Activated CD4-positive, alpha-beta T cell treated with anti-CD3 and anti-CD28 coated beads, Interleukin-2, amount 10 ng/mL, durations not matched to agents 24 days and 14 days (primary cell): ENCODE measurements at regions not wholly inside any gene's neighbourhood (a gene's known extent, or its start where the extent isn't known, plus 50 kb on each side); places are given as distances from the start of the nearest gene placed in this dataset.
"Not testable (repeated sequence)": the region's sequence is repeated elsewhere in the genome, so short reads cannot be mapped to it uniquely, and the experiment has no call there.

Source experiments
- DNase-seq: peaks from one replicate; pipeline ENCODE4 v3.0.0; 2022
- H3K27ac Mint-ChIP-seq: one replicate; pipeline ENCODE4 v1.8.0; 2022; ENCODE audit warnings: mild to moderate bottlenecking, mixed read lengths
- H3K27me3 Mint-ChIP-seq: one replicate; pipeline ENCODE4 v1.8.0; 2022; ENCODE audit warnings: mixed read lengths
- H3K36me3 Mint-ChIP-seq: one replicate; pipeline ENCODE4 v1.8.0; 2022; ENCODE audit warnings: low read depth, mild to moderate bottlenecking, mixed read lengths
- H3K4me1 Mint-ChIP-seq: one replicate; pipeline ENCODE4 v1.8.0; 2021; ENCODE audit warnings: mixed read lengths
- H3K4me3 Mint-ChIP-seq: one replicate; pipeline ENCODE4 v1.8.0; 2022; ENCODE audit warnings: mild to moderate bottlenecking, moderate library complexity, mixed read lengths
- H3K9me3 Mint-ChIP-seq: one replicate; pipeline ENCODE4 v1.8.0; 2021; ENCODE audit warnings: mixed read lengths
- intact Hi-C: fragments of 100-400 bp; cut with micrococcal nuclease; formaldehyde crosslinking; loops from one replicate; pipeline ENCODE4 v1.15.1; 2023

GRCh38 chr20:48224533-48225050 lies 439.3 kb upstream of the SULF2 start:
- Mint-ChIP-seq H3K9me3 (no peaks in the 10 kb centered on the region), H3K27ac (no peak overlapping the region), H3K36me3 (no peaks in the 10 kb centered on the region), H3K27me3 (peaks cover 2% of the 10 kb centered on the region), H3K4me1 (no peaks in the 10 kb centered on the region), H3K4me3 (no peak overlapping the region)
- no peak for DNase-seq
- intact Hi-C loops: no loop called here

- no peak overlapping the region for H3K4me3 Mint-ChIP-seq
- intact Hi-C loops: no loop called here
- H3K9me3 Mint-ChIP-seq: no peaks in the 10 kb centered on the region
- no peak for DNase-seq
- H3K36me3 Mint-ChIP-seq: no peaks in the 10 kb centered on the region
- no peaks in the 10 kb centered on the region for H3K4me1 Mint-ChIP-seq
- no peak overlapping the region for H3K27ac Mint-ChIP-seq
- peaks cover under 1% of the 10 kb centered on the region for H3K27me3 Mint-ChIP-seq
These were observed 438.4 kb upstream of the SULF2 start for GRCh38 chr20:48223715-48224114.

- Mint-ChIP-seq H3K4me3 (no peak overlapping the region), H3K27ac (no peak overlapping the region), H3K9me3 (no peaks in the 10 kb centered on the region), H3K4me1 (no peaks in the 10 kb centered on the region), H3K27me3 (no peaks in the 10 kb centered on the region), H3K36me3 (no peaks in the 10 kb centered on the region)
- intact Hi-C loops: no loop called here
- no peak for DNase-seq
These were observed 437.4 kb upstream of the SULF2 start for GRCh38 chr20:48222595-48223180.

GRCh38 chr20:48220033-48220633 lies 434.9 kb upstream of the SULF2 start:
- Mint-ChIP-seq H3K4me3 (no peak overlapping the region), H3K4me1 (no peaks in the 10 kb centered on the region), H3K36me3 (no peaks in the 10 kb centered on the region), H3K27me3 (no peaks in the 10 kb centered on the region), H3K9me3 (no peaks in the 10 kb centered on the region), H3K27ac (no peak overlapping the region)
- no peak for DNase-seq
- intact Hi-C loops: no loop called here

- no peak overlapping the region for H3K27ac Mint-ChIP-seq
- H3K36me3 Mint-ChIP-seq: no peaks in the 10 kb centered on the region
- no peak for DNase-seq
- no peaks in the 10 kb centered on the region for H3K9me3 Mint-ChIP-seq
- H3K4me1 Mint-ChIP-seq: no peaks in the 10 kb centered on the region
- no peak overlapping the region for H3K4me3 Mint-ChIP-seq
- no peaks in the 10 kb centered on the region for H3K27me3 Mint-ChIP-seq
- intact Hi-C loops: no loop called here
These were observed 434.0 kb upstream of the SULF2 start for GRCh38 chr20:48219306-48219705.

- intact Hi-C loops: no loop called here
- Mint-ChIP-seq H3K27ac (no peak overlapping the region), H3K4me1 (no peaks in the 10 kb centered on the region), H3K9me3 (no peaks in the 10 kb centered on the region), H3K4me3 (no peak overlapping the region), H3K27me3 (no peaks in the 10 kb centered on the region), H3K36me3 (no peaks in the 10 kb centered on the region)
- DNase-seq: no peak
These were observed 431.9 kb upstream of the SULF2 start for GRCh38 chr20:48217190-48217589.

GRCh38 chr20:48215536-48215935 lies 430.3 kb upstream of the SULF2 start:
- H3K27ac Mint-ChIP-seq: no peak overlapping the region
- no peak for DNase-seq
- intact Hi-C loops: no loop called here
- no peak overlapping the region for H3K4me3 Mint-ChIP-seq
- no peaks in the 10 kb centered on the region for H3K9me3 Mint-ChIP-seq
- no peaks in the 10 kb centered on the region for H3K27me3 Mint-ChIP-seq
- no peaks in the 10 kb centered on the region for H3K36me3 Mint-ChIP-seq
- H3K4me1 Mint-ChIP-seq: no peaks in the 10 kb centered on the region

GRCh38 chr20:48214601-48215000 lies 429.3 kb upstream of the SULF2 start:
- Mint-ChIP-seq H3K4me3 (no peak overlapping the region), H3K27ac (no peak overlapping the region), H3K4me1 (no peaks in the 10 kb centered on the region), H3K9me3 (no peaks in the 10 kb centered on the region), H3K36me3 (no peaks in the 10 kb centered on the region), H3K27me3 (no peaks in the 10 kb centered on the region)
- intact Hi-C loops: no loop called here
- no peak for DNase-seq

GRCh38 chr20:48213635-48214034 lies 428.4 kb upstream of the SULF2 start:
- H3K4me3 Mint-ChIP-seq, H3K27ac Mint-ChIP-seq, H3K36me3 Mint-ChIP-seq, DNase-seq, H3K9me3 Mint-ChIP-seq, intact Hi-C loops, H3K27me3 Mint-ChIP-seq, H3K4me1 Mint-ChIP-seq: not testable (repeated sequence)

- intact Hi-C loops: no loop called here
- no peaks in the 10 kb centered on the region for H3K9me3 Mint-ChIP-seq
These were observed 427.7 kb upstream of the SULF2 start for GRCh38 chr20:48212806-48213509.

GRCh38 chr20:48211847-48212246 lies 426.6 kb upstream of the SULF2 start:
- Mint-ChIP-seq H3K27ac (no peak overlapping the region), H3K27me3 (no peaks in the 10 kb centered on the region), H3K4me3 (no peak overlapping the region), H3K9me3 (no peaks in the 10 kb centered on the region), H3K4me1 (no peaks in the 10 kb centered on the region), H3K36me3 (no peaks in the 10 kb centered on the region)
- intact Hi-C loops: no loop called here
- no peak for DNase-seq

More at GRCh38 chr20:48212806-48213509, 427.7 kb upstream of the SULF2 start:
- Mint-ChIP-seq H3K27me3 (no peaks in the 10 kb centered on the region), H3K27ac (no peak overlapping the region), H3K4me3 (no peak overlapping the region), H3K36me3 (no peaks in the 10 kb centered on the region), H3K4me1 (no peaks in the 10 kb centered on the region)
- no peak for DNase-seq

GRCh38 chr20:48211238-48211637 lies 426.0 kb upstream of the SULF2 start:
- intact Hi-C loops: no loop called here
- Mint-ChIP-seq H3K4me3 (no peak overlapping the region), H3K4me1 (no peaks in the 10 kb centered on the region), H3K36me3 (no peaks in the 10 kb centered on the region), H3K27me3 (no peaks in the 10 kb centered on the region), H3K27ac (no peak overlapping the region), H3K9me3 (no peaks in the 10 kb centered on the region)
- no peak for DNase-seq

GRCh38 chr20:48210111-48211027 lies 425.1 kb upstream of the SULF2 start:
- H3K27me3 Mint-ChIP-seq: no peaks in the 10 kb centered on the region
- no peak overlapping the region for H3K4me3 Mint-ChIP-seq
- H3K27ac Mint-ChIP-seq: no peak overlapping the region
- H3K9me3 Mint-ChIP-seq: no peaks in the 10 kb centered on the region
- intact Hi-C loops: no loop called here
- no peaks in the 10 kb centered on the region for H3K4me1 Mint-ChIP-seq
- DNase-seq: no peak
- no peaks in the 10 kb centered on the region for H3K36me3 Mint-ChIP-seq

- no peaks in the 10 kb centered on the region for H3K9me3 Mint-ChIP-seq
- H3K36me3 Mint-ChIP-seq: no peaks in the 10 kb centered on the region
- no peak overlapping the region for H3K4me3 Mint-ChIP-seq
- H3K27me3 Mint-ChIP-seq: no peaks in the 10 kb centered on the region
- no peak overlapping the region for H3K27ac Mint-ChIP-seq
- intact Hi-C loops: no loop called here
- H3K4me1 Mint-ChIP-seq: no peaks in the 10 kb centered on the region
- no peak for DNase-seq
These were observed 423.8 kb upstream of the SULF2 start for GRCh38 chr20:48209102-48209501.
